Endodermal cell (in vitro differentiated cells): ENCODE measurements at regions not wholly inside any gene's neighbourhood (a gene's known extent, or its start where the extent isn't known, plus 50 kb on each side); places are given as distances from the start of the nearest gene placed in this dataset.

ENCODE experiments used
- DNase-seq: peaks from one replicate; pipeline ENCODE4 v3.0.0-alpha.2; 2017
- H3K27ac ChIP-seq: 2 replicates; pipeline ENCODE4 v1.5.1; 2013; ENCODE audit warnings: mild to moderate bottlenecking, low read depth, low read length, moderate library complexity
- H3K27me3 ChIP-seq: 2 replicates; pipeline ENCODE4 v1.6.1; 2013; ENCODE audit warnings: mild to moderate bottlenecking, low read length, moderate library complexity; ENCODE audit not compliant: insufficient read depth, control insufficient read depth, poor library complexity, severe bottlenecking
- H3K36me3 ChIP-seq: 2 replicates; pipeline ENCODE4 v1.7.0; 2013; ENCODE audit warnings: mild to moderate bottlenecking, low read length, moderate library complexity; ENCODE audit not compliant: control insufficient read depth, insufficient read depth
- H3K4me1 ChIP-seq: one replicate; pipeline ENCODE4 v1.7.0; 2013; ENCODE audit warnings: low read length; ENCODE audit not compliant: control insufficient read depth, insufficient read depth
- H3K4me3 ChIP-seq: 2 replicates; pipeline ENCODE4 v1.5.1; 2013; ENCODE audit warnings: mild to moderate bottlenecking, low read length, moderate library complexity
- H3K9ac ChIP-seq: 2 replicates; pipeline ENCODE4 v1.6.1; 2013; ENCODE audit warnings: mild to moderate bottlenecking, low read length, moderate library complexity; ENCODE audit not compliant: poor library complexity, severe bottlenecking; ENCODE audit errors: extremely low read depth
- H3K9me3 ChIP-seq: 2 replicates; pipeline ENCODE4 v1.6.1; 2013; ENCODE audit warnings: mild to moderate bottlenecking, low read length, moderate library complexity; ENCODE audit not compliant: control insufficient read depth
- H3K27ac Mint-ChIP-seq: 2 replicates; pipeline ENCODE4 v1.8.0; 2020; ENCODE audit warnings: mixed read lengths
- H3K27me3 Mint-ChIP-seq: 2 replicates; pipeline ENCODE4 v1.8.0; 2021; ENCODE audit warnings: mild to moderate bottlenecking, mixed read lengths; ENCODE audit not compliant: insufficient read depth
- H3K36me3 Mint-ChIP-seq: 2 replicates; pipeline ENCODE4 v1.8.0; 2020; ENCODE audit warnings: low read depth, mixed read lengths
- H3K4me1 Mint-ChIP-seq: 2 replicates; pipeline ENCODE4 v1.8.0; 2020; ENCODE audit warnings: mixed read lengths
- H3K4me3 Mint-ChIP-seq: 2 replicates; pipeline ENCODE4 v1.8.0; 2020; ENCODE audit warnings: mild to moderate bottlenecking, moderate library complexity, mixed read lengths
- H3K9me3 Mint-ChIP-seq: 2 replicates; pipeline ENCODE4 v1.8.0; 2020; ENCODE audit warnings: mild to moderate bottlenecking, mixed read lengths
- WGBS, 2 experiments: methylation state at CpG; one replicate each; pipeline versions ENCODE4 v1.1.5 to v1.1.7; 2013; ENCODE audit warnings: missing lambda C conversion rate in 2 of 2, mixed read lengths in 1 of 2; ENCODE audit not compliant: insufficient coverage in 1 of 2, insufficient read length in 1 of 2; 5-methylcytosine and 5-hydroxymethylcytosine counted together
- TF ChIP-seq, protein P1 (sequence below): fragments of 200-600 bp; sonication (generic); conservative IDR thresholded peaks from 2 replicates; pipeline ENCODE4 v1.5.0; 2021; ENCODE audit warnings: antibody characterized with exemption, mild to moderate bottlenecking

DNA sequence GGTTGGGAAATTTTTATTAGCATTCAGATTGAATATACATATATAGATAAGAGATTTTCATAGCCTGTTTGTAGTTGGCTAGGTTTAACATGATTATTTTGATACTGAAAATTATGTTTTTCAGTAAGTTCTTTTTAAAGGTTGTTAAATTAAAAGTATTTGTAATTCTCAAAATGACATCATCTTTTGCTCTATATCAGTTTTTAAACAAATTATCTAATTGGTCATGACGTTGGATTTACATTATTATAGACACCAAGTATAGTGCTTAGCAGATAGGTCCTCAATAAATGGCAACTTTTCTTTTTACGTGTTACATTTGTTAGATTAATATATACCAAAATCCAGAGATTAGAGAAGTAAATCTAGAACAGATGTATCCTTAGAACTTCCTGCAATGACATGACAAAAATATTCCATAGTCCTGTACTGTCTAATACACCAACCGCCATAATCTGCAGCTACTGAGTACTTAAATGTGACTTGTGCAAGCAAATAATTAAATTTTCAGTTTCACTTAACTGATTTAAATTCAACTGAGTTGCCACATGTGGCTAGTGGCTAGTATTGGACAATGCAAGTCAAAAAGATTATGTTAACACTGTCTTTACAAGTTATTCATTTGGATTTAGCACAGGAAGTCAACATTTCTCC lies 1613.1 kb upstream of the TENM3 start:
- H3K27me3 Mint-ChIP-seq, result no peaks in the 10 kb centered on the region
- Histone ChIP-seq H3K4me1 (no peaks in the 10 kb centered on the region), H3K9me3 (no peaks in the 10 kb centered on the region), H3K9ac (no peak overlapping the region), H3K27ac (no peak overlapping the region), H3K27me3 (no peaks in the 10 kb centered on the region), H3K4me3 (no peak overlapping the region), H3K36me3 (no peaks in the 10 kb centered on the region)
- no peaks in the 10 kb centered on the region for H3K36me3 Mint-ChIP-seq
- no peak for DNase-seq
- H3K9me3 Mint-ChIP-seq, result no peaks in the 10 kb centered on the region
- no peak overlapping the region for H3K4me3 Mint-ChIP-seq
- TF ChIP-seq, protein P1, sequence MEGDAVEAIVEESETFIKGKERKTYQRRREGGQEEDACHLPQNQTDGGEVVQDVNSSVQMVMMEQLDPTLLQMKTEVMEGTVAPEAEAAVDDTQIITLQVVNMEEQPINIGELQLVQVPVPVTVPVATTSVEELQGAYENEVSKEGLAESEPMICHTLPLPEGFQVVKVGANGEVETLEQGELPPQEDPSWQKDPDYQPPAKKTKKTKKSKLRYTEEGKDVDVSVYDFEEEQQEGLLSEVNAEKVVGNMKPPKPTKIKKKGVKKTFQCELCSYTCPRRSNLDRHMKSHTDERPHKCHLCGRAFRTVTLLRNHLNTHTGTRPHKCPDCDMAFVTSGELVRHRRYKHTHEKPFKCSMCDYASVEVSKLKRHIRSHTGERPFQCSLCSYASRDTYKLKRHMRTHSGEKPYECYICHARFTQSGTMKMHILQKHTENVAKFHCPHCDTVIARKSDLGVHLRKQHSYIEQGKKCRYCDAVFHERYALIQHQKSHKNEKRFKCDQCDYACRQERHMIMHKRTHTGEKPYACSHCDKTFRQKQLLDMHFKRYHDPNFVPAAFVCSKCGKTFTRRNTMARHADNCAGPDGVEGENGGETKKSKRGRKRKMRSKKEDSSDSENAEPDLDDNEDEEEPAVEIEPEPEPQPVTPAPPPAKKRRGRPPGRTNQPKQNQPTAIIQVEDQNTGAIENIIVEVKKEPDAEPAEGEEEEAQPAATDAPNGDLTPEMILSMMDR, result no peak
- 100% methylated on average over 1 to 2 of the region's 3 CpGs for WGBS, 2 experiments
- no peaks in the 10 kb centered on the region for H3K4me1 Mint-ChIP-seq
- no peak overlapping the region for H3K27ac Mint-ChIP-seq

DNA sequence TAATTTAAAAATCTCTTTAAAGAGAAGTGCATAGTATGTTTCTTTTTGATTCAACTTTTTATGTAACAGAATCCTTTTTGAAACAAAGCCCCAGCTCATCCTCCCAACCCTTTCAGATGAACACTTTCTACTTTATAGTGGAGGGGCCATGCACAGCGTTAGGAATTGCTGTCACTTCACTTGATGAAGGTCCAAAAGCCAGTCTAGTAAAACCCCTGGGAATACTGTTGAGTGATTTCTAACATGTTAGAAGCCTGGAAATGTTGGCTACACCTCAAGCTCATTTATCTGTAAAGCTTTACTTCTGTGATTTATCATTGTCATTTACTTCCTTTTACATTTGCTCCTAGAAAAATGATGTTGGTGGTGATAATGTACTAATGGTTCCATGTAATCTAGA lies 1608.9 kb upstream of the TENM3 start:
- TF ChIP-seq, protein P1, result no peak
- Mint-ChIP-seq H3K4me1 (peaks cover 5% of the 10 kb centered on the region), H3K27ac (no peak overlapping the region), H3K36me3 (no peaks in the 10 kb centered on the region), H3K9me3 (no peaks in the 10 kb centered on the region), H3K27me3 (no peaks in the 10 kb centered on the region), H3K4me3 (no peak overlapping the region)
- WGBS, 2 experiments, result 60 to 69% methylated on average over 1 of the region's 1 CpG
- no peaks in the 10 kb centered on the region for H3K4me1 ChIP-seq
- H3K9me3 ChIP-seq, result no peaks in the 10 kb centered on the region
- no peak for DNase-seq
- H3K4me3 ChIP-seq, result no peak overlapping the region
- H3K36me3 ChIP-seq, result no peaks in the 10 kb centered on the region
- no peak overlapping the region for H3K27ac ChIP-seq
- H3K9ac ChIP-seq, result no peak overlapping the region
- no peaks in the 10 kb centered on the region for H3K27me3 ChIP-seq

DNA sequence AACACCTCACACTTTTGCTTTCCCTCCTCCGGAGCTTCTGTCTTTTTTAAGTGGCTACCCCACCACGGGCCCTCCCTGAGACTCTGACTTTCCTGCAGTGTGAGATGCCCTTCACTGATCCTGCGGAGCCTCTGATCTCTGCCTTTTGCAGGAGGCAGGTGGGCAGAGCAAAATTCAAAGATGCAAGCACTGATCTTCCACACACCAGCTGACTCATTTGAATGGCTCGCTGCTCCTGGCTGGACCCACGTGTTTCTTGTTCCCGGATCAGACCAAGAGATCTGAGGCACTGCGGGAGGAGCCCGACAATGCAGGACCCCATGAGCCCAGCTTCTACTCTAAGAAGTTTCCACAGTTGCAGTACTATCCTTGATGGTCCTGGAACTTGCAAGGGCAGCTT lies 1607.9 kb upstream of the TENM3 start:
- no peak for DNase-seq
- H3K27me3 ChIP-seq, result no peaks in the 10 kb centered on the region
- H3K4me3 ChIP-seq, result no peak overlapping the region
- H3K27me3 Mint-ChIP-seq, result no peaks in the 10 kb centered on the region
- no peaks in the 10 kb centered on the region for H3K9me3 ChIP-seq
- no peaks in the 10 kb centered on the region for H3K4me1 ChIP-seq
- peaks cover 5% of the 10 kb centered on the region for H3K4me1 Mint-ChIP-seq
- H3K9me3 Mint-ChIP-seq, result no peaks in the 10 kb centered on the region
- H3K27ac Mint-ChIP-seq, result no peak overlapping the region
- H3K27ac ChIP-seq, result no peak overlapping the region
- TF ChIP-seq, protein P1, result no peak
- WGBS, 2 experiments, result 32 to 57% methylated on average over 6 to 8 of the region's 8 CpGs
- no peaks in the 10 kb centered on the region for H3K36me3 ChIP-seq
- H3K36me3 Mint-ChIP-seq, result no peaks in the 10 kb centered on the region
- H3K9ac ChIP-seq, result no peak overlapping the region
- no peak overlapping the region for H3K4me3 Mint-ChIP-seq
